ENCODE measurements at regions not wholly inside any gene's neighbourhood (a gene's known extent, or its start where the extent isn't known, plus 50 kb on each side); places are given as distances from the start of the nearest gene placed in this dataset.
"Not testable (repeated sequence)": the region's sequence is repeated elsewhere in the genome, so short reads cannot be mapped to it uniquely, and the experiment has no call there.

DNA sequence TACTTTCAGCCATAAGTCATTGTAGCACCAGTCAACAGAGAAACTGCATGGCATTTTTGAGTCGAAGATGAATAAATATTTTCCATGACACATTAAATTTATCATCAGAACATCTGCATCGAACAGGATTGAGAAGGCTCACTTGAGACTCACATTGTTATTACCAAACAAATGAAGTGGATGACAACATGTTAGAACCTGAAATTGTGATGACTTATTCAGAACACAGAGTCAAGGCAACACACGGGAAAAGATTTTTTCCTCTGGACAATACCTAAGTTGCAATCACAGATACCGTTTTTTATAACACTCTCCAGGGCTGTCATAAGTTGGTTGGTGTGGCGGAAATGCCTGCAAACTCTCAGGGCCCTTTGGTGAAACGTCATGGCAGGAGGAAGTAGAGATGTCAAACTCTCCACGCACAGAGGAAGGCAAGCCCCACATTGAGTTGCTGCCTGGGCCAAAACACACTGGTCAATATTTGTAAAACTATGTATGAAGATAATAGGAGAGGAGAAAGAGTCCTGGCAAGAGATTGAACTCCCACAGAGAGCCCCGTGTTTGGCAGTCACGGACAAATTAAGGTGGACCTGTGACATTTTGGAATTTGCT, 123.8 kb downstream of the PWWP3B start:
- H3K4me1 Mint-ChIP-seq; H3K36me3 Mint-ChIP-seq; DNase-seq (ENCODE audit: low spot score in 2 of 2); ATAC-seq (ENCODE audit: low read depth); H3K27me3 Mint-ChIP-seq; H3K9me3 Mint-ChIP-seq; H3K27ac Mint-ChIP-seq; H3K4me3 Mint-ChIP-seq: not testable (repeated sequence)

- H3K27ac Mint-ChIP-seq: no peak overlapping the region
- no peaks in the 10 kb centered on the region for H3K4me1 Mint-ChIP-seq
- DNase-seq (ENCODE audit: low spot score in 2 of 2) (no peak), ATAC-seq (ENCODE audit: low read depth) (no peak)
- H3K27me3 Mint-ChIP-seq: no peaks in the 10 kb centered on the region
- no peaks in the 10 kb centered on the region for H3K36me3 Mint-ChIP-seq
- no peak overlapping the region for H3K4me3 Mint-ChIP-seq
- H3K9me3 Mint-ChIP-seq: no peaks in the 10 kb centered on the region
These were observed 132.1 kb downstream of the PWWP3B start for GRCh38 chrX:106300239-106300638.

DNA sequence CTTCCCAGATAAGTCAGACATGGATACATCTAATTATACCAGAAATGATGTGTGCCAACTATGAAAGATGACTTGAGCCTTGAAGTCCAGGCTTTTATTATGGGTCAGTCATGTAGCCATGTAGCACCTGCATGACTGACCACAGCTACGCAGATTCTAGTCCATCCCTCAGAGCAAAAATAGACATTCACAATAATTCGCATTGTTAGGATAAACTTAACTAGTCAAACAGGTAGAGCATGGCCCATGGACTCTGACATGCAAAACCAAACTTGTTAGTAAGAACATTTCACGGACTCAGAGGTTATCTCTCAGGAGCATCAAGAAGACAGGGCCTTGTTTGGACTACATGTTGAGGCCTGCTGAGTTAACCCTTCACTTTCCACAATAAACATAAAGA, 132.6 kb downstream of the PWWP3B start:
- H3K9me3 Mint-ChIP-seq: no peaks in the 10 kb centered on the region
- ATAC-seq (ENCODE audit: low read depth) (no peak), DNase-seq (ENCODE audit: low spot score in 2 of 2) (no peak)
- H3K36me3 Mint-ChIP-seq: no peaks in the 10 kb centered on the region
- no peak overlapping the region for H3K4me3 Mint-ChIP-seq
- no peak overlapping the region for H3K27ac Mint-ChIP-seq
- H3K4me1 Mint-ChIP-seq: no peaks in the 10 kb centered on the region
- H3K27me3 Mint-ChIP-seq: no peaks in the 10 kb centered on the region

DNA sequence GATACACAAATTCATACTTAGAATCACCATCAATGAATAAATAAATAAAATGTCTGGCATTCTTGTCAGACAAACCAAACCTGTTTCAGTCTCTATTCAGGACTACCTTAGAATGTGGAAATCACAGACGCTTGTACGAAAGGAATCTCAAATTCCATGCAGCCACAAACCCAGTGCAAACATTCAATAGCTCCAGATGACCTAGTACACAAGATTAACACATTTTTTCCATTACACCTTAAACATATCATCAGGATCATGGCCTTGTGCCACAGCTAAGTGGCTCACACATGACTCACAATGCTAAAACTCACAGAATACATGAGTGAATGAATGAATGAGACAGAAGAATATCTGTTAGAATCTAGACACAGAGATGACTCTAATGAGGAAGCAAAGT, 134.2 kb downstream of the PWWP3B start:
- no peaks in the 10 kb centered on the region for H3K4me1 Mint-ChIP-seq
- no peaks in the 10 kb centered on the region for H3K27me3 Mint-ChIP-seq
- no peak for ATAC-seq (ENCODE audit: low read depth)
- no peaks in the 10 kb centered on the region for H3K9me3 Mint-ChIP-seq
- H3K27ac Mint-ChIP-seq: no peak overlapping the region
- no peaks in the 10 kb centered on the region for H3K36me3 Mint-ChIP-seq
- no peak overlapping the region for H3K4me3 Mint-ChIP-seq
- no peak for DNase-seq (ENCODE audit: low spot score in 2 of 2)

- DNase-seq (ENCODE audit: low spot score in 2 of 2): no peak
- Mint-ChIP-seq H3K27ac (no peak overlapping the region), H3K9me3 (no peaks in the 10 kb centered on the region), H3K36me3 (no peaks in the 10 kb centered on the region), H3K4me3 (no peak overlapping the region), H3K27me3 (no peaks in the 10 kb centered on the region), H3K4me1 (no peaks in the 10 kb centered on the region)
- no peak for ATAC-seq (ENCODE audit: low read depth)
These were observed 138.4 kb downstream of the PWWP3B start for GRCh38 chrX:106306391-106306947.

DNA sequence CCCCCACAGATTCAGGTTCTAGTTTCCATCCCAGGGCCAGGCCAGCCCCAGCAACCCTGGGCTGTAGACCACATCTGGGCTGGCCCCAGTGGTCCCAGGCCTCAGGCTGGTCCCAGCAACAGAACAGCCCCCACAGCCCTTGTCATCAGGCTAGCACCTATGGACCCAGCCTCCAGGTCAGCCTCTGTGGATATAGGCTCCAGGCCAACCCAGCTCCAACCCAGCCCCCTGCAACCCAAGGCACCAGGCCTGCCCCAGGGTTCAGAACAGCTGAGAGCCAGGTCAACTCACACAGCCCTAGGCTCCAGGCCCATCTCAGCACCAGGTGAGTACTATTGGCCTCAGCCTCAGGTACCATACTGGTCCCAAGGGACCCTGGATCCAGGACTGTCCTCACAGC, 155.3 kb downstream of the PWWP3B start:
- no peak overlapping the region for H3K4me3 Mint-ChIP-seq
- H3K27ac Mint-ChIP-seq: no peak overlapping the region
- no peaks in the 10 kb centered on the region for H3K9me3 Mint-ChIP-seq
- no peaks in the 10 kb centered on the region for H3K4me1 Mint-ChIP-seq
- ATAC-seq (ENCODE audit: low read depth) (no peak), DNase-seq (ENCODE audit: low spot score in 2 of 2) (no peak)
- no peaks in the 10 kb centered on the region for H3K27me3 Mint-ChIP-seq
- H3K36me3 Mint-ChIP-seq: no peaks in the 10 kb centered on the region

- no peaks in the 10 kb centered on the region for H3K9me3 Mint-ChIP-seq
- no peak for DNase-seq (ENCODE audit: low spot score in 2 of 2)
- H3K4me1 Mint-ChIP-seq: no peaks in the 10 kb centered on the region
- no peak for ATAC-seq (ENCODE audit: low read depth)
- H3K27ac Mint-ChIP-seq: no peak overlapping the region
- H3K4me3 Mint-ChIP-seq: no peak overlapping the region
- no peaks in the 10 kb centered on the region for H3K36me3 Mint-ChIP-seq
- no peaks in the 10 kb centered on the region for H3K27me3 Mint-ChIP-seq
These were observed 163.5 kb downstream of the PWWP3B start for GRCh38 chrX:106331606-106332005.

DNA sequence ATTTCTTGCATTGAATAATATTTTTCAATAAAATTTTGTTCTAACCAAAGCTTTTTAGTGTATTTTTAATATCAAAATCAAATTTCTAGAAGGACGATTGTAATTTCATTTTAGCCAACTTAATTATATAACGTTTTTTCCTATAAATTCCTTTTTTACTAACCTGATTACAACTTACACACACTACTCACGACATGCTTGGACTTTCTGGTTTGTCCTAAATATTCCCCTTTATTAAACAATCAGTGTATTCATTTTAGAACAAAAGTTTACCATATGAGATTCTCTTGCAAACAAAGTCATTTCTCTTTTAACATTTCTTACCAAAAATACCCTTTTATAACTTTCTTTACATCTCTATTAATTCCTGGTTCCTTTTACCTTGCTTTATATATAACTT, 173.7 kb downstream of the PWWP3B start:
- ATAC-seq (ENCODE audit: low read depth) (no peak), DNase-seq (ENCODE audit: low spot score in 2 of 2) (no peak)
- Mint-ChIP-seq H3K9me3 (peaks cover 1% of the 10 kb centered on the region), H3K36me3 (no peaks in the 10 kb centered on the region), H3K4me1 (no peaks in the 10 kb centered on the region), H3K27me3 (no peaks in the 10 kb centered on the region), H3K27ac (no peak overlapping the region), H3K4me3 (no peak overlapping the region)

DNA sequence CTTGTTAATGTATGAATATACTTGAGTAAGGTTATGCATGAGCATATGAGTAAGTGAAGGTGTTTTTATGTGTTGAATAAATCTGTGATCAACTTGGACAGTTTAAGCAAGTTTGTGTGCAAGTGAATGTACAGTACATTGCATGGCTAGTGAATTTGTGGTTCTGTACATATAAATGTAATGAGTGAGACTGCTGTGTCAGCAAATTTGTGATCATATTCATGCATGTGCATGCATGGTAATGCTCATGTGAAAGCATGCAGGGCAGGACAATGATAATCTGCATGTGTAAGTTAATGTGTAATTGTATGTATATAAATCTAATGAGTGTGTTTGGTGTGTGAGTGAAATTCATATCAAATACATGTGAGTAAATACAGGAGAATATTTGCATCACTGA, 188.5 kb downstream of the PWWP3B start:
- no peaks in the 10 kb centered on the region for H3K9me3 Mint-ChIP-seq

DNA sequence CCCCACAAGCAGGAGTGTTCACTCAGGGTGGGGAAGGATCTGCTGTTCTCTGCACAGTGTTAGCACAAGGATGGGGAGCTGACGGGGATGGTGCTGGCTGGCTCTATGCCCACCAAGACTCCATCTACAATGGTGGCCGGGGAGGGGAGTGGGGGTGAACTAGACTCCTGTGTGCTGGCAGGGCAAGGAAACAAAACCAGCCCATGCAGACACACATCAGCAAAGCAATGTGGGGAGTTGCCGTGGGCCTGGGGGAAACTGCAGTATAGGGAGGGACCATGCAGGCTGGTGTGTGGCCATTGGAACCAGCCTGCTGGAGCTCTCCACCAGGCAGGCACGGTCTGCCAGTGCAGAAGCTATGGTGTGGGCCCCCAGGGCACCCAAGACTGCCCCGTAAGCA, 195.1 kb downstream of the PWWP3B start:
- H3K4me1 Mint-ChIP-seq: no peaks in the 10 kb centered on the region
- H3K4me3 Mint-ChIP-seq: no peak overlapping the region
- H3K27ac Mint-ChIP-seq: no peak overlapping the region
- ATAC-seq (ENCODE audit: low read depth): no peak
- H3K9me3 Mint-ChIP-seq: no peaks in the 10 kb centered on the region
- H3K36me3 Mint-ChIP-seq: no peaks in the 10 kb centered on the region
- no peak for DNase-seq (ENCODE audit: low spot score in 2 of 2)
- no peaks in the 10 kb centered on the region for H3K27me3 Mint-ChIP-seq

More for the DNA sequence above, 188.5 kb downstream of the PWWP3B start:
- no peak for DNase-seq (ENCODE audit: low spot score in 2 of 2)
- Mint-ChIP-seq H3K36me3 (no peaks in the 10 kb centered on the region), H3K27ac (no peak overlapping the region), H3K4me3 (no peak overlapping the region), H3K27me3 (no peaks in the 10 kb centered on the region), H3K4me1 (no peaks in the 10 kb centered on the region)
- no peak for ATAC-seq (ENCODE audit: low read depth)

DNA sequence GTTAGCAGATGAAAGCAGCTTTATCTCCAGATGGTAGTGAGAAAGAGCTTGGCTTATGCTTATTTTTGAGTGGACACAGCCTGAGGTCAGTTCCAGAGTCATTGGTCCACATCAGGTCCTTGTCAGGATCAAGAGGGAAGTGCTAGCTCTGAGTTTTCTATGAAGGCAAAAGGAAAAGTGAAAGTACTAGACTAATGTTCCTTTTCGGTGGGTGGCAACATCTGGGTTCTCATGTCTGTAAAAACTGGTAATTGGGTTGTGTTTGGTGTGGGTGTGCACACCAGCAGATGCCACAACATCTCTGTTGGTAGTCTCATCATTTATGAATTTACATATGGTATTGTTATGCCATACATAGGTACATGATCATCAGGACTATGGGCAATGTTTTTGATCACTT, 210.5 kb downstream of the PWWP3B start:
- no peak for DNase-seq (ENCODE audit: low spot score in 2 of 2)
- Mint-ChIP-seq H3K27ac (peak overlapping the region; percentile 35), H3K4me3 (peak overlapping the region; percentile 11), H3K9me3 (no peaks in the 10 kb centered on the region), H3K36me3 (no peaks in the 10 kb centered on the region), H3K27me3 (no peaks in the 10 kb centered on the region), H3K4me1 (peaks cover 3% of the 10 kb centered on the region)
- no peak for ATAC-seq (ENCODE audit: low read depth)

- no peaks in the 10 kb centered on the region for H3K9me3 Mint-ChIP-seq
- no peak overlapping the region for H3K27ac Mint-ChIP-seq
These were observed 220.4 kb upstream of the RADX start for GRCh38 chrX:106391284-106391911.

GRCh38 chrX:106392346-106392745, 219.4 kb upstream of the RADX start:
- Mint-ChIP-seq H3K27ac (no peak overlapping the region), H3K9me3 (no peaks in the 10 kb centered on the region), H3K27me3 (peaks cover 2% of the 10 kb centered on the region), H3K36me3 (no peaks in the 10 kb centered on the region), H3K4me1 (no peaks in the 10 kb centered on the region), H3K4me3 (no peak overlapping the region)
- DNase-seq (ENCODE audit: low spot score in 2 of 2) (no peak), ATAC-seq (ENCODE audit: low read depth) (no peak)

More at GRCh38 chrX:106391284-106391911, 220.4 kb upstream of the RADX start:
- Mint-ChIP-seq H3K4me1 (no peaks in the 10 kb centered on the region), H3K4me3 (no peak overlapping the region), H3K36me3 (no peaks in the 10 kb centered on the region), H3K27me3 (peaks cover 2% of the 10 kb centered on the region)
- DNase-seq (ENCODE audit: low spot score in 2 of 2) (no peak), ATAC-seq (ENCODE audit: low read depth) (no peak)

DNA sequence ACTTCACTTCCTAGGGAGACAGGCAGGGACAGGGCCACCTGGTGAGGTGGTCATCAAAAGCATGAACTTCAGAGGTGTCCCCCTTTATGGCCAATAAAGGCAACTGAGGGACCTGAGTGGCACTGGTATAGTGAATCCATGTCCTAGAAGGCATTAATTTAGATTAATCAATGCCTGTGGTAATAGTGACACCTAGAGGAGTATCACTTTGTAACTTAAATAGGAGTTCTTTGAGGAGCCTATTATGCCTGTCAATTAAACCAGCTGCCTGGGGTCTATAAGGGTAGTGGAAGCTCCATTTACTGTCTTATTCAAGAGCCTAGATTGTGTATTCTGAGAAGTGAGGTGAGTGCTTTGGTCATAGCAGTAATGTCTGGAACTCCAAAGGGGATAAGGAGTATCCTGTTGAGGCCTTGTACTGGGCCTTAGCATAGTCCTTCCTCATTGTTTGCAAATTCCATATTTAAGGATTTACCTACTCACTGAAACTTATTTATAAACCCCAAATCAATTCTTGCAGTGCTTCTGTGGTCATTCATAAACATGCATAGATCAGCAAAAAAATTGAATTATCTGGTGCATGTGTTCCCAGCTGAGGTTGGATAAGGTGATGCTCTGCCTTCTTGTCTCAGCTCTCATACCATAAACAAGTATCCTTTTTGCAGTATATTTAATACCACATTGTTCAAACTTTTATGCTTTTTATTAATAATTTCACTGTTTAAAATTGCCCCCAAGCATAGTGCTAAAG, 213.8 kb upstream of the RADX start:
- no peak overlapping the region for H3K27ac Mint-ChIP-seq
- no peaks in the 10 kb centered on the region for H3K36me3 Mint-ChIP-seq
- no peaks in the 10 kb centered on the region for H3K9me3 Mint-ChIP-seq
- no peaks in the 10 kb centered on the region for H3K27me3 Mint-ChIP-seq
- H3K4me3 Mint-ChIP-seq: no peak overlapping the region
- no peak for ATAC-seq (ENCODE audit: low read depth)
- H3K4me1 Mint-ChIP-seq: no peaks in the 10 kb centered on the region
- DNase-seq (ENCODE audit: low spot score in 2 of 2): no peak

Measured in memory B cell (primary cell).